SK-N-SH (cell line): ENCODE measurements at regions not wholly inside any gene's neighbourhood (a gene's known extent, or its start where the extent isn't known, plus 50 kb on each side); places are given as distances from the start of the nearest gene placed in this dataset.

Source experiments
- CTCF ChIP-seq: fragments of 200-600 bp; sonication (generic); IDR thresholded peaks from 2 replicates; pipeline ENCODE4 v1.6.1; 2017; ENCODE audit warnings: antibody characterized with exemption, mild to moderate bottlenecking, moderate library complexity
- TAF1 ChIP-seq: IDR thresholded peaks from 2 replicates; pipeline ENCODE4 v1.6.1; 2012; ENCODE audit warnings: low read depth, mild to moderate bottlenecking, low read length, moderate library complexity, borderline replicate concordance

GRCh38 chr11:49424136-49424535 is 215.7 kb upstream of the FOLH1 start:
- TF ChIP-seq TAF1 (no peak), CTCF (no peak)
